Retinal pigment epithelial cell (primary cell): ENCODE measurements at regions not wholly inside any gene's neighbourhood (a gene's known extent, or its start where the extent isn't known, plus 50 kb on each side); places are given as distances from the start of the nearest gene placed in this dataset.

Experiments used
- DNase-seq: peaks from one replicate; pipeline ENCODE4 v3.0.0-alpha.2; 2010; ENCODE audit warnings: low read depth
- H3K4me3 ChIP-seq: 2 replicates; pipeline ENCODE4 v1.5.1; 2011; ENCODE audit warnings: mild to moderate bottlenecking, low read length, control low read depth, moderate library complexity
- CTCF ChIP-seq: conservative IDR thresholded peaks from 2 replicates; pipeline ENCODE4 v1.5.1; 2011; ENCODE audit warnings: low read depth, low read length, control low read depth, inconsistent platforms

- H3K4me3 ChIP-seq = no peak overlapping the region
- DNase-seq = no peak
- TF ChIP-seq CTCF = no peak
Measured at GRCh38 chr4:104404361-104404760, 90.3 kb downstream of the CXXC4 start.

GRCh38 chr4:104395168-104395614 lies 99.5 kb downstream of the CXXC4 start:
- no peak overlapping the region for H3K4me3 ChIP-seq
- no peak for TF ChIP-seq CTCF
- peak; percentile 7 for DNase-seq

- H3K4me3 ChIP-seq = peak overlapping the region; percentile 9
- no peak for DNase-seq
- no peak for TF ChIP-seq CTCF
Measured at GRCh38 chr4:104394406-104395167, 100.1 kb downstream of the CXXC4 start.

GRCh38 chr4:104393655-104394324 lies 100.9 kb downstream of the CXXC4 start:
- no peak for DNase-seq
- TF ChIP-seq CTCF = no peak
- H3K4me3 ChIP-seq = no peak overlapping the region

GRCh38 chr4:104385713-104386112 lies 109.0 kb downstream of the CXXC4 start:
- H3K4me3 ChIP-seq = no peak overlapping the region
- TF ChIP-seq CTCF = no peak
- no peak for DNase-seq

- TF ChIP-seq CTCF = no peak
- no peak overlapping the region for H3K4me3 ChIP-seq
- no peak for DNase-seq
Measured at GRCh38 chr4:104382961-104383360, 111.7 kb downstream of the CXXC4 start.

GRCh38 chr4:104381729-104382128 lies 113.0 kb downstream of the CXXC4 start:
- no peak overlapping the region for H3K4me3 ChIP-seq
- TF ChIP-seq CTCF = no peak
- DNase-seq = no peak
